Amniotic epithelial cell (primary cell): ENCODE measurements at regions not wholly inside any gene's neighbourhood (a gene's known extent, or its start where the extent isn't known, plus 50 kb on each side); places are given as distances from the start of the nearest gene placed in this dataset.
"Not testable (repeated sequence)": the region's sequence is repeated elsewhere in the genome, so short reads cannot be mapped to it uniquely, and the experiment has no call there.

Experiments used
- DNase-seq: peaks from one replicate; pipeline ENCODE4 v3.0.0-alpha.2; 2010; ENCODE audit warnings: low read depth

DNA sequence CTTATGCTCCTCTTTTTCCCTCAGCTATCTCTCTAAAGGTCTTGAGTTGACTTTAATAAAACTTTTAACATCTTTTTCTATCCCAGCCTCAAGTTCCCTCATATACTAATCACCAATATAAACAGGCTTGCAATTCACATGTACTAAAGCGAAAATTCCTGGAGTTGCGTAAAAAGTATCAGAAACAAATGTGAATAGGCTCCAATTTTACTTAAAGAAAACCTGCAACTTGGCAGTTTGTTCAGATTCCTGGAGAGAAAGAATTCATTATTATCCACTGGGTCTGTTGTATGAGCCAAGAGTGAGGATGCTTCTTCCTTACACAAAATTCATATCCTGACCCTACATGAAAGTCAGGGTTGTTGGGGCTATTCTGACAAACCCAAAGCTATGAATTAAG, 384.2 kb downstream of the DTWD2 start:
- no peak for DNase-seq

DNA sequence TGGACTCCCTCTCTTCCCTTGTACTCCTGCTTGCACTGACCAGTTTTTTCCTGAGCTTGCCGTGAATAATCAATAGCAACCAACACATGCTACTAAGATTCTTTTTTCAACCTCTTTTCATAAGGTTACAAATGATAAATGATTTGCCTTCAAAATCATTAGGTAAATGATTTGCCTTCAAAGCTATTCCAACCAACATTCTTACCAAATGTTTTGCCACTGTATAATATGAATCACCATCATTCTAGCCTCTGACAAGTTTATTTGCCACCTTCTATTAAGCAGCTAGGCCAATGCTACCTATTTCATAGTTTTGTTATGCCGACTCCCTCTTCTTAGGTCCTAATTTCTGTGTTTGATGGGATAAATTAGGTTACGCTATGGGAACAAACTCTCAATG, 385.1 kb downstream of the DTWD2 start:
- DNase-seq = no peak

DNA sequence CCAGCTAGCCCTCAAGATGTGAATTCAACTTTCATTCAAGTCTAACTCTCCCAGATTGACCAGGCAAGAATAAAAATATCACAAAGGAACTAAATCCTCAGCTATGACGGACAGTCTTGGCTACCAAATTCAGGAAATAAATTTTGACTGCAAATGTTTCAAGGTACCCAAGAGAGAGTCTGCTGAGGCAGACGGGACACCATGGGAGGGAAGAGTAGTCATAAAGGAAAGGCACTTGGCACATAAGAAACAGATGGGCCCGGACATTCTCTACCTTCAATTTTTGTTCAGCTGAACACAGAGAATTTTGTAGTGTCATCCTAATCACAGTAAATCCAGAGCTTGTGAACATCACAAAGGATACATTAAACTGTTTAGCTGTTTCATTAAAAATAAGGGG, 390.0 kb downstream of the DTWD2 start:
- no peak for DNase-seq

DNA sequence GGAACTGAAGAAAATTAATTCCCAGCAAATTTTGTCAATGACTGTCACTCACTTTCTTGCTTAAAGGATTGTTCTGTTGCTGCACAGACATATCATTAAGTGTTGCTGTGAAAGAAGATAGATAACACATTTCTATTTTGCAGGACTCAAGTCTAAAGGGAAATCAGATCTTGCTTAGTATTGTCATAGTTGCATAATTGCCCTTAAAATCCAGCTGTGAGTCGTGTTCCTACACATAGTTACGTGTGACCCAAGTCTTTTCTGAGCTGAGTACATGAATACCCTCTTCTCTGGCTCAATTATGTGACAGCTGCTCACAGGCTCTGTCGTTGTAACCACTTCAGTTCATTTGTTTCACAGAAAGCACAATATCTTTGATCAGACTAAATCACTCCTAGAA, 390.8 kb downstream of the DTWD2 start:
- no peak for DNase-seq

DNA sequence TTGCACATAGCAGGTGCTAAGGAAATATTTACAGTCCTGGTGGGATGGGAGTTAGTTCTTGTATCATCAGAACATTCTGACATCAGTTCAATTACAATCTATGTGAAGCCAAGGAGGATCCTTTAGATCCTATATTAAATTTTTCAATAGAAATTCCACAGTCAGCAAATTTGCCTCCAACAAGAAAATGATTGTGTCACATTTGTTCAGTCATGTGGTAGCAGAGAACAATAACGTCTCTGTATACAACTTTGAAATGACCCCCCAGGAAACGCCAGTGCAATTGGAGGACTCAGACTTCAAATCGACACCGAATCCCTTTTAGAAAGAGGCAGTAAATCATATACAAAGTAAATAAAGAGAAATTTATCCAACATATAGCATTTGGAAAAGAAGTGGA, 392.1 kb downstream of the DTWD2 start:
- DNase-seq = no peak

DNA sequence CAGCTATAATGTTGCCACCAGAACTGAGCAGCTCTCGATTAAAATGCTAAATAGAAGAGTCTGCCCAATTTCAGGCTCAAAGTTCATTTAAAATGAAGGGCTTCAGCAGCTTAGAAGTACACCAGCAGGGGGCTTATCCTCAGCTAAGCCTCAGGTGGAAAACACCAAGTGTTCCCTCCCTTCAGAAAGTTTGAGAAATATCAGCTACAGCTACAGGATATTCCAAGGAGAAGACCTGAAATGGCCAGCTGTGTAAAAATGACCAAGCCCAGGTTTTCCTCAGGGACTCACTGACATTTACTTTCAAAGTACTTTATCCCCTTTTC, 395.4 kb downstream of the DTWD2 start:
- DNase-seq = no peak

DNA sequence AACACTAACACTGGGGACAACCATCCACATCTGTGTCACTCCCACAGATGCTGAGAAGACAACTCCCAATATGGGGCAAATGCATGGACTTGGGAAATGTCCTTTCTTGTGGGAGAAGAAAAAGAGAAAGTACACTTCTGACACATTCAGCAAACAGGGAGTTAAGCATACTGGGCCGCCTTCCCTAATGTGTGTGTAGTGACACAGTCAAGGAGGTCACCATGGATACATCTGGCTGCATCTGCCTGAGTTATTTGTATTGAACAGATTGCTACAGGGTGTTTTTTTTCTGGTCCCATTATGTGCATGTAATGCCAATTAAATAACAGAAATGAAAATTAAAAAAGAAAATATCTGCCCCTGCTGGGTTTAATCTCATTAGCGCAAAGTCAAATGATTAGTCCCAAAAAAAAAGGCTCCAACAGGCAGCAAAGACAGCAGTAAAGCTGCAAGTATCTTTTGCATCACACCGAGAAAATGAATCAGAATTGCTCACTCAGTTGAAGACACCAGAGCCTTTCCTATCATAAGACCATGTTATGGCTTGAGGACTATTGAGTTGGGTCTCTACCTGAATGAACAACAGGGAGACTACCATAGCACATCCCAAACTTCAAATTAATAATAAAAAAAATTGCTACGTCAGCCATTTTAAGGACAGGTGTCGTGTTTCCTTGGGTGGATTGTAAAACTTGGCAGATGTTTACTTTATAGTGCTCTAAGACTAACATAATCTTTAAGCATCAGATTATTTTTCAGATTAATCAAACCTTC, 395.9 kb downstream of the DTWD2 start:
- no peak for DNase-seq

DNA sequence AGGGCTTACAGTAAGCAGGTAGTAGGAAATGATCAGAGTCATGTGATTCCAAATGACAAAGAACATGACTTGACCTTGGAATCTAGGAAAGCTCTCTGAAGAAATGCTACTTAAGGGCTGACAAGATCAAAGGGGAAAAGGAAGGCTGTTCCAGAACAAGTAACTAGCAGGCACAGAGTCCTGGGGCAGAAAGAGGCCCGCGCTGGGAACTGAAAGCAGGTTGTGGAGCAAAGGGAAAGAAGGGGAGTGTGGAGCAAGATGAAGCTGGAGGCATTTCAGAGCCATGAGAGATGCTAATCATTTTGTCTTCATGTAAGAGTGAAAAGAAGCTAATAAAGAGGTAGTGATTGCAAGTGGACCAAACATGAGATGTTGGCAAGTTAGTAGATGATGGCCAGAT, 397.5 kb downstream of the DTWD2 start:
- DNase-seq = no peak

DNA sequence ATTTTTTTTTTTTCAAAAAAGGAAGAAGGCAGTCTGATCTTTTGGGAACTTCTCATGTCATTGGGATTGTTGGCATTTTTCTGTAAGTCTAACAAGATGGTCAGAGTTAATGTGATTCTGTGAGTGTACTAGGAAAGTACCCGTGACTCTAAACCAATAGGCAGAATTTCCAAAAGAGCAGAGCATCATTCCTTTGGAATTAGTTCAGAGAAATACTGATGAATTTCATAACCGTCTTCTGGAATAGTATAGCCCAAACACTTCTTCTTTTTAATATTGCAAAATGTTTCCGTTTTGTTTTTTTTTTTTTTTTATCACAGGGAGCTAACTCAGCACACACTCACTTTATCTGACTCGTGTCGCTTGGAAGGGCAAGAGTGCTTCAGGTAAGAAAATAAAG, 407.4 kb downstream of the DTWD2 start:
- no peak for DNase-seq

DNA sequence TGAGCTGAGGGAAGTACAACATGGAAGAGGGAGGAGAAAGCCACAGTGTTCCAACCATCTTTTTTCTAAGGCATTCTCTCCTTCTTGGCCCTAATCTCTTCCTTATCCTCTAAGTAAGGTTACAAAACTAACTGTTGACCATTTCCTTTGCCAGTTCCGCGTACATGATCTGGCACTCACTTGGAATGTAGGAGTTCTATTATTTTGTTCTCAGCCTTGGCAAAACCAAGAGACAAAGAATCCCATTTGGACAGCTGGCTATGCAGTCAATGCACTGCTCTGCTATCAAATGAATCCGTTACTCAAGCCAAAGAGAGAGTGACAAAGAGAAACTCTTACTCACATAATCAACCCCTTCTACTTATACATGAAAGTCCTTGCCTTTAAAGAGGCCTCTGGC, 410.3 kb downstream of the DTWD2 start:
- no peak for DNase-seq

DNA sequence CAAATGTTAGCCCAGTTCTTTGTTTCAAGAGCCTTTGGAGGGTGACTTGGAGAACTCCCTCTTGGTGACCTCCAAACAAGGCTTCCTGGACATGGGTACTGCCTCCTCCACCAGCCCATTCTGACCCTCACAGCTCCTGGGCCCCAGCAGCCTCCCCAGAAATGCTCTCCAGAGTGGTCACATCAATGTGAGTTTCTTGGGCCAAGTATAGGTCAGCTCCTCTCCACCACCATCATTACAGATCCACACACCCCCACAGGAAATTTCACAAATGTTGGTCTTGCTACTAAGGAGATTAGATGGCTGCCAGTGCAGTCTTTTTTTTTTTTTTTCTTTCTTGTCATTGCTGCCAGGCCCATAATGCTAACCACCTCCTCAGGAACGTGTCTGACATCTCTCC, 410.7 kb downstream of the DTWD2 start:
- DNase-seq = no peak

DNA sequence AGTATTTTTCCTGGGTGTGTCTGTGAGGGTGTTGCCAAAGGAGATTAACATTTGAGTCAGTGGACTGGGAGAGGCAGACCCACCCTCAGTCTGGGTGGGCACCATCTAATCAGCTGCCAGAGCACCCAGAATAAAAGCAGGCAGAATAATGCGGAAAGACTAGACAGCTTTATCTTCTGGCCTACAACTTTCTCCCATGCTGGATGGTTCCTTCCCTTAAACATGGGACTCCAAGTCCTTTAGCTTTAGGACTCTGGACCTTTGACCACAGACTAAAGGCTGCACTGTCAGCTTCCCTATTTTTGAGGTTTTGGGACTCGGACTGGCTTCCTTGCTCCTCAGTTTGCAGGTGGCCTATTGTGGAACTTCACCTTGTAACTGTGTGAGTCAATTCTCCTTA, 418.1 kb downstream of the DTWD2 start:
- DNase-seq = not testable (repeated sequence)

DNA sequence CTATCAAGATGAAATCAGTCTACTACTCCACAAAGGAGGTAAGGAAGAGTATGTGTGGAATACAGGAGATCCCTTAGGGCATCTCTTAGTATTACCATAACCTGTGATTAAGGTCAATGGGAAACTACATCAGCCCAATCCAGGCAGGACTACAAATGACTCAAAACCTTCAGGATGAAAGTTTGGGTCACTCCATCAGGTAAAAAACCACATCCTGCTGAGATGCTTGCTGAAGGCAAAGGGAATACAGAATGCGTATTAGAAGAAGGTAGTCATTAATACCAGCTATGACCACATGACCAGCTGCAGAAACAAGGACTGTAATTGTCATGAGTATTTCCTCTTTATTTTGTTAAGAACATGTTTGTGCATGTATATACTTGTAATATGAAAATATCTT, 418.8 kb downstream of the DTWD2 start:
- DNase-seq = not testable (repeated sequence)

DNA sequence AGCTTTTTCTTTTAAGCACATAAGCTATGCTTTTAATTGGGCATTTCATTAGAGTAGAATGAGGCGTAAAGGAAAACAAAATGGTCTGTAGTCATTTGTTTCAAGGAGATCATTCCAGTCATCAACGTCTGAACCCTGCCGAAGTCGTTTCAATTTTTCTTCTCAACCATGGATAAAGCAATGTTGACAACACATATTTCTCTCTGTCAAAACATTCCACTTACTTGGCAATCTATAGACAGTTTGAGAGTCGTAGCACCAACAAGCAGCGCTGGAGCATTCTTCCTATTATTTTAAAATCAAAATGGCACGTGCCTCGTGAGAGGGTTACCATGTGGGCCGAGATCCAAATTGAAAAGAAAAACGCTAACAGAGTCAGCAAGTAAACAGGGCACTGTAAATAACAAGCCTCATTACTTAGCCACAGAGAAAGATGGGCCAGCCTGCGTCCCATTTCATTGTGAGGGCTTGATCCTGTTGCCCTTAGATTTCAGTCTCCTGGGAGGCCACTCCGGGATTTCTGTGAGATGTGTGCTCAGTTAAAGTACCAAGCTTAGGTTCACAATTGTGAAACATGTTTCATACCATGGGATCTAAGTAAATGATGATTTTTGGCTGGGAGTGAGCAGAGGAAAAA, 422.9 kb downstream of the DTWD2 start:
- DNase-seq = no peak

DNA sequence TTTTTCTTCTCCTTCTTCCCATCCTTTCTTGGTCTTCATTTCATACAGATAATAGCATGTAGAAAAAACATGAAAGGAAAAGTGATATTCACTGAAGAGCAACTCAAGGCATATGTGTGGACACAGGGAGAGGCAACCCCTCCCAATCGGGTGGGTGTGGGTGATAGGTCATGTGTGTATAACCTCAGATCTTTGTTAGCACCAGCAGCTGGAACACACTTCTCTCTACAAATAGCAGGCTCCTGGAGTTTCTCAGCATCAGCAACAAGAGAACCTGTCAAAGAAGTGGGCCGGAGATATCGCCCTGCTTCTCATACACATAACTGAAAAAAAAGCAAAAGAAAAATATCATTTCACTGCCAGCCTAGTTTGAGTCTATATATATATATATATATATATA, 426.4 kb downstream of the DTWD2 start:
- no peak for DNase-seq

DNA sequence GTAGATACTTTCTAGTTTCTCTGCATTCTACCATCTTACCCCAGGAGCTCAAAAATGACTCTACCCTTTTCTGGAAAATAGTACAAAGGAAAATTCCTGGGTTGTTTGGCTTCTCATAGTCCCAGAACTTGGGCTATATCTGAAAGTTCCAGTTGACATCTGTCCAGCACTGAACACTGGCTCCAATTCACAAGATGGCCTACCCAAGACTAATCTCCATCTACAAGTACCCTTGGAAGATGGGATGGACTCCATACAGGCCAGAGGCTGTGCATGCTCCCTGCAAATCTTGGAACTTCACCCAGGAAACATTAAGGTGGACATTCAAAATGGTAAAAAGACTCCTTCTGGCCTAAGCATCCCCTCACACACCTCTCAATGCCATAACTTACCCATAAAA, 427.1 kb downstream of the DTWD2 start:
- DNase-seq = no peak

DNA sequence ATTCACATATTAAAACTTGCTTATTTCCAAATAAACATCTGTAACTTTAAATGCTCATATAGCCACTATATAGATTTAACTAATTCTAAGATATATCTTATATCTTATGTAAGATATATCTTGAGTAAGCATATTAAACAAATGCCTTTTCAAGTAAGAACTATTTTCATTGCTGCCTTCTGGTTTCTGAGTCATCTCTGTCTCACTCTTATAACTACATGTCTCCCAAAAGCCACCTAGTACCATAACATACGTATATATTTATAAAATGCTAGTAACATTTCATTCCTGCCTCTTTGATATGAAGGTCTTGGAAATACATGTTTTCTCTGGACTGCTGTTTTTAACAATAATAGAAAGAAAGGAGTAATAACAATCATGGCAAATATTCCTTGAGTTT, 429.5 kb downstream of the DTWD2 start:
- no peak for DNase-seq

DNA sequence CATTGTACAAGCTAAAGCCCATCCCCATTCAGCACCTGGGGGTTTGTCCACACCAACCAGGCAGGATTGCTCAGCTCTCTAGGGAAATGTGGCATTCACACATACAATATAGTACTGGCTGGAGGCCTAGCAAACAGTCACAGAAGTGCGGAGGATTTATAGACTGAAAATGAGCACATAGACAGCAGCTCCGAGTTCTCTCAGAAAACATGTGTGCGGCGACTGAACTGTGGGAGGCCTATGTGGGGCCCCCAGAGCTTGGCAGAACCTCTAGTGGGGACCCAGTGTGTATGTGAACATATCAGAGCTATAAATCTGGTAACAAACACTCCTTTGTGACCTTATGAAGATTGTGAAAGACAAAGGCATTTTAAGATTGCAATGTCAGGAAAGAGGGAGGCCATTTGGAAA, 431.1 kb downstream of the DTWD2 start:
- DNase-seq = no peak

DNA sequence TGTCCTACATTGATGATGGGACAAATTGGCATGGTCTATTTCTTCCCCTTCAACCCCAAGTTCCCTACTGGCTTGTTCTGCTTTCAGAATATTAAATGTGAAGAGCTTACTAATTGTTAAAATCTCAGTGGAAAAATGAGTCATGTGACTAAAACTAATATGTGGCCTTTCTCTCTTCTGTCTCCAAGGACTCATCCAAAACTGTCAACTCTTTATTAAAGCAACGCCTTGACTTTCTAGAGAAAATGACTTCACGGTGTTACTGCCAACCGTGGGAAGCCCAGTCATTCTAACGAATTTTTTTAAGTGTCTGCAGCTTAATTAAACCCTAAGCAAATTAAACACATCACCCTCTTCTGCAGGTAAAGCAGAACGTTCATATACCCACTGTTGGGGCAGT, 431.6 kb downstream of the DTWD2 start:
- DNase-seq = no peak

DNA sequence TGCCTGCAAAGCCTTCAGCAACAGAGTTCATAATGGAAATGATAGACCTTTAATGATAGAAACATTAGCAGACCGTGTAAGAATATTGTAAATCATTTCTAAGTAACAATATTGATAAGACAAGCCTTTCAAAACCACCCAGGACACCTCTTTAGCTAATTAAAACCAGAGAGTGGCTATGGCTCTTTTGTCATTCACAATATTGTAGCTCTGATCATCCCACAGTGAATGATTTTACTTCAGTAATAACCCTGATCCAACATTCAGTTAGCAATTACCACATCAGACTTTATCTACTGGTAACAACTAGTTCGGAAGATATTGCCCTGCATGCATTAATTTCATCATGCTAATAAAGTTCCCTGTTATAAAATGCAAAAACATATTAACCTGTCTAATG, 432.6 kb downstream of the DTWD2 start:
- DNase-seq = no peak

DNA sequence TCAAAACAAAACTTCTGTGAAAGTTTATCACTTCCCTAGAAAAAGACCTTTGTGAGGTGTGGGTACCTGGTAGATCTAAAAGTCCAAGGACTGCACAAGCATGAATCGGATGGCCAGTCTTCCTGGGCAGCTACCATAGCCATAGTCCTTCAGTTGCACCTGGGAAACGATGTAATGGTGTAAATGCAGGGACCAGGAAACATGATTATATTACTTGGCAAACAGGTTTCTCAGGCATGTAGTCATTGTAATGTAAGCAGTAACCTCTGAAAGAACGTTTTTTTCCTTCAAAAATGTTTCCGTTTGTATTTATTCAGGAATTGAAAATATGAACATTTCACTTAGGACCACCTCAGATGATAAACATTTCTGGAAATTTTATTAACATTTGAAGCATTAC, 433.4 kb downstream of the DTWD2 start:
- no peak for DNase-seq

DNA sequence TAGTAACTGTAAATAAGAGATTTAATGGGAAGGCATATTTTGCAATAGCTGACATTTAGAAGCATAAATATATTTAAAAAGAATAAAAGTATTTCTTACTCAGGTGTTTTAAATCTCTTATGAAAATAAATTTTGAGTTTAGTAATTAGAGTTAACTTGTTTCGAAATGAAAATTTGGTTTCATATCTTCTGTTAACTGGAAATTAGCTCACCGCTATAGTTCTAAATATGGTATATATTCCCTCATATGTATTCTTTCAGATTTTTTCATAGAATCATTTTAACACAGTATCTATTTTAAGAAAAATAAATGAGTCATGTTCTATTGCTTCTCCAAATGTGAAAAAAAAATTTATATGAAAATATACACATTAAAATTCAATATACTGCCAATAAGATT, 434.1 kb downstream of the DTWD2 start:
- no peak for DNase-seq

DNA sequence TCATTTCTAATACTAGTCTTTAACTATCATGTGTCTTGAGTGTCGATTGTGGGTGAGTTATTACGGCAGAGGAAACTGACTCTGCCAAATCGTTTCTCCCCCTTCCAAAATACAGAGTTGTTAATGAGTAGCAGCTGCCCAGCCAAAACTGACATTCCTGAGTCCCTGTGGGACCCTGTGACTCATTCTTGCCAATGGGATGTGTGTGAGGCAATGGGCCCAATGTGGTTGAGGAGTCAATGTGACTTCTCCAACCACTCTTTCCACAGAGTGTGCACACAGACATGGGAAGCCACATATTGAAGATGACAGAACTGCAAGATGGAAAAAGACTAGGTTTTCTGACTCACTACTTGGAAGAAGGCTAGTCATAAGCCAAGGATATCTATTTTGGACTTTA, 434.7 kb downstream of the DTWD2 start:
- DNase-seq = no peak

DNA sequence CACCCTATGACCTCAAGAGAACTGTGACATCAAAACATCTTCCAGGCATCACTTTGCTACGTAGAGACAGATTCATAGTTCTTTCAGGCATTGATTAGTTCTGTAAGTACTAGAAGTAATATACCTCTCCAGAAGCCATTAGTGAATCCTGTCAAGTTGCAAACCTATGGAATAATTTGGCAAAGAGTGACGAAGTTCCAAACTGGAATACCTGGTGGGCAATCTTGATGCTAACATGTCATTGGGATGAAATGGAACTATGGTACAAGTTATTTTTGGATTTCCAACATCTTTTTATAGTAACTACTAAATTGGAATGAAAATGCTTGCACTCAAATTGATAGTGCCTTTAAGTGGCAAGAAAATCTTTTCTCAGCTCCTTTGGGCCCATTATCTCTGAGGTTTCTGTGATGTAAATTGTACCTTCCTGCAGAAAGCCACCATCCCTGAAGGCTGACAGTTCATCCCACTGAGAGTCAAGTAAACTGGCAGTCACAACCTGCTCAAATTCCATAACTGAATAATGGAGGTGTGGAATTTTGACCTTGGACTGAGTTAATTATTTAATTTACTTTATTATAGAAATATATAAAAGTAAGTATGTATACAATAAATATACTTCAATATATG, 435.5 kb downstream of the DTWD2 start:
- DNase-seq = no peak
